ENCODE measurements at regions not wholly inside any gene's neighbourhood (a gene's known extent, or its start where the extent isn't known, plus 50 kb on each side); places are given as distances from the start of the nearest gene placed in this dataset.

DNA sequence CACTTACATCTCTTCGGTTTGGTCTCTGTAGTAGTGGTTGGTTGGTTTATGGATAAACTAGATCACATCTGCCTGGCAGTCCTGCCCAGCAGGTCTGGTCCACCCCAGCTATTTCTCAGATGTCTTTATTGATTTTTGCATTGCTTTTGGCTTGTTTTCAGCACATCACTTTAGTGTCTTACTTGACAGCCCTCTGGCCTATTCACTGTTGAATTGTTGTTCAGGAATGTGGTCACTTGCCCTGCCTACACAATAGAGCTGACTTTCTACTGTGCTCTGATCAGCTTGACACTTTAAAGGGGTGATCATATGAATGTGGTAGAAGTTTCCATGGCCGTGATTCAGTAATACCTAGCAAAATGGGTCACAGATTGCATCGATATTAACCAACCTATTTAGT, 719.2 kb upstream of the LRRN3 start:
- Histone ChIP-seq H3K4me1 (ENCODE audit: control insufficient read depth in 2 of 2, insufficient read depth in 2 of 2, low read length in 2 of 2) (no peaks in the 10 kb centered on the region), H3K4me3 (ENCODE audit: low read length in 2 of 2) (no peak overlapping the region), H3K9me3 (ENCODE audit: control insufficient read depth in 2 of 2, low read length in 2 of 2) (no peaks in the 10 kb centered on the region), H3K9ac (ENCODE audit: low read depth in 1 of 2, low read length in 2 of 2) (no peak overlapping the region), H3K36me3 (ENCODE audit: control insufficient read depth in 2 of 2, insufficient read depth in 2 of 2, low read length in 2 of 2) (no peaks in the 10 kb centered on the region), H3K27ac (ENCODE audit: low read depth in 2 of 2, low read length in 2 of 2) (no peak overlapping the region), H3K27me3 (ENCODE audit: control insufficient read depth in 2 of 2, insufficient read depth in 2 of 2, low read length in 2 of 2) (no peaks in the 10 kb centered on the region)

DNA sequence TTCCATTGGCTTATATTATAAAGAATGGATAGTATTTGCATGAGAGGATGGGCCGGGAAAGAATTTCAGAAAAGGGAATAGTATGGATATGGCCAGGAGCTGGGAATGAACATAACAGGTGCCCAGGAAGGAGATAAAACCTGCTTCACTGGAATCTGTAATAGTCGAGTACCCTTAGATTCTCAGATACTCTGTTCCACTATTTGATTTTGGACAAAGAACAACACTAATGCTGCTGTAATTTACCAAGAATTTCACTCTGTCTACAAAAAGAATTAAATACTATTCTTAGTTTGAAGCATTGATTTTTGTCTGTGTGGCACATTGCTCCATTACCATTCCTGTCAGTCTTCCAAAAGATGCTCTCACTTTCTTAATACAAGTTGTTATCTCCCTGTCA, 718.2 kb upstream of the LRRN3 start:
- Histone ChIP-seq H3K27me3 (ENCODE audit: control insufficient read depth in 2 of 2, insufficient read depth in 2 of 2, low read length in 2 of 2) (no peaks in the 10 kb centered on the region), H3K36me3 (ENCODE audit: control insufficient read depth in 2 of 2, insufficient read depth in 2 of 2, low read length in 2 of 2) (no peaks in the 10 kb centered on the region), H3K9ac (ENCODE audit: low read depth in 1 of 2, low read length in 2 of 2) (no peak overlapping the region), H3K4me1 (ENCODE audit: control insufficient read depth in 2 of 2, insufficient read depth in 2 of 2, low read length in 2 of 2) (no peaks in the 10 kb centered on the region), H3K9me3 (ENCODE audit: control insufficient read depth in 2 of 2, low read length in 2 of 2) (no peaks in the 10 kb centered on the region), H3K27ac (ENCODE audit: low read depth in 2 of 2, low read length in 2 of 2) (no peak overlapping the region), H3K4me3 (ENCODE audit: low read length in 2 of 2) (no peak overlapping the region)

DNA sequence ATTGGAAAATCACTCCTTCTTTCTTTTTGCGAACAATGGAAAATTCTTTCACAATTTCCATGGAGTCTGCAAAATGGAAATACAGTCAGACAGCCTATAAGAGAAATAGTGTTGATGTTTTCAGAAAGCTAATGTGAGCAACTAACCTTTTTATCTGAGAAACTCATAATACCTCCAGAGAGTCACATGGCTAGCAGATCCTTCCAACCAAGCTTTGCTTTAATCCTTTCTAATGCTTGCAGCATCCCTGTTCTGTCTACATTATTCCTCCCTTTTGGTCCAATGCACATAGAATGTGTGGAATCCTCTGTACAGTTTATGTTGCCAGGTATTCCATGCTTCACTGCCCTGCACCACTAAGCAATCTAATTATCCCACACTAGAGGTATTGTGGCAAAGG, 717.5 kb upstream of the LRRN3 start:
- Histone ChIP-seq H3K4me1 (ENCODE audit: control insufficient read depth in 2 of 2, insufficient read depth in 2 of 2, low read length in 2 of 2) (no peaks in the 10 kb centered on the region), H3K9ac (ENCODE audit: low read depth in 1 of 2, low read length in 2 of 2) (no peak overlapping the region), H3K4me3 (ENCODE audit: low read length in 2 of 2) (no peak overlapping the region), H3K27ac (ENCODE audit: low read depth in 2 of 2, low read length in 2 of 2) (no peak overlapping the region), H3K36me3 (ENCODE audit: control insufficient read depth in 2 of 2, insufficient read depth in 2 of 2, low read length in 2 of 2) (no peaks in the 10 kb centered on the region), H3K27me3 (ENCODE audit: control insufficient read depth in 2 of 2, insufficient read depth in 2 of 2, low read length in 2 of 2) (no peaks in the 10 kb centered on the region), H3K9me3 (ENCODE audit: control insufficient read depth in 2 of 2, low read length in 2 of 2) (no peaks in the 10 kb centered on the region)

DNA sequence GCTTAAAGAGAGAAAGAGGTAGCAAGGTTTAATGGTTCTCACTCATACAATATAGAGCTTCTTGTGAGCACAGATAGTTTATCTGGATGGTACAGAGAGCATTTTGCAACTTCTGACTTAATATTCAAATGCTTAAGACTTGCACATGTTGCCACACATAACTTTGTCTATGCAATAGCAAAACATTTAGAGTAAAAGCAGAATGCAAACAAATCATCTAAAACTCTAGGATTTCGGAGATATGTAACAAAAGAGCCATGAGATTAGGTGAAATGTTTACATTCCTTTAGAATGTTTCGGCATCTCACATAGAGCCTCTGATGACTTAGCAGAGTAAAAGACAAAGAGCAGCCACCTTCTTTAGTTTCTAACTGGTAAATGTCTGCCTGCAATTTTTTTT, 717.1 kb upstream of the LRRN3 start:
- H3K4me1 ChIP-seq (ENCODE audit: control insufficient read depth in 2 of 2, insufficient read depth in 2 of 2, low read length in 2 of 2) = no peaks in the 10 kb centered on the region
- H3K36me3 ChIP-seq (ENCODE audit: control insufficient read depth in 2 of 2, insufficient read depth in 2 of 2, low read length in 2 of 2) = no peaks in the 10 kb centered on the region
- no peaks in the 10 kb centered on the region for H3K27me3 ChIP-seq (ENCODE audit: control insufficient read depth in 2 of 2, insufficient read depth in 2 of 2, low read length in 2 of 2)
- H3K4me3 ChIP-seq (ENCODE audit: low read length in 2 of 2) = no peak overlapping the region
- no peak overlapping the region for H3K27ac ChIP-seq (ENCODE audit: low read depth in 2 of 2, low read length in 2 of 2)
- H3K9me3 ChIP-seq (ENCODE audit: control insufficient read depth in 2 of 2, low read length in 2 of 2) = no peaks in the 10 kb centered on the region
- H3K9ac ChIP-seq (ENCODE audit: low read depth in 1 of 2, low read length in 2 of 2) = no peak overlapping the region

DNA sequence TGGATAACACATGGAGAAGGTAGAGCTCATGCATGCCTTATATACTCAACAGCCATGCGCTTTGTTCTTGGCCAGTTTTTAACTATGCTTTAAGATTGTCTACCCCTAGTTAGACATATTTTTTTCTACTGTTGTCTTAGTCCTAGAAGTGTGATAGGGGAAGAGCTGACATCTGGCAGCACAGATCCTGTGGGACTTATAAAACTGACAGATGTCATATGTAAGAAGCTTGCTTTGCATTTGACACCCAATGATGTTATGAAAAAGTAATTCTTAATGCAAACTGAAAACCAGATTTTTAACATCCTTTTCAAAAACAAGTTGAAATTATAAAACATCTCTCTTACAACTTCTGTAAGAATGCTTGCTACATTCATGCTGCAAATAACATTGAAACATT, 715.9 kb upstream of the LRRN3 start:
- H3K27ac ChIP-seq (ENCODE audit: low read depth in 2 of 2, low read length in 2 of 2) = no peak overlapping the region
- H3K9ac ChIP-seq (ENCODE audit: low read depth in 1 of 2, low read length in 2 of 2) = no peak overlapping the region
- no peaks in the 10 kb centered on the region for H3K36me3 ChIP-seq (ENCODE audit: control insufficient read depth in 2 of 2, insufficient read depth in 2 of 2, low read length in 2 of 2)
- no peaks in the 10 kb centered on the region for H3K27me3 ChIP-seq (ENCODE audit: control insufficient read depth in 2 of 2, insufficient read depth in 2 of 2, low read length in 2 of 2)
- no peak overlapping the region for H3K4me3 ChIP-seq (ENCODE audit: low read length in 2 of 2)
- no peaks in the 10 kb centered on the region for H3K9me3 ChIP-seq (ENCODE audit: control insufficient read depth in 2 of 2, low read length in 2 of 2)
- H3K4me1 ChIP-seq (ENCODE audit: control insufficient read depth in 2 of 2, insufficient read depth in 2 of 2, low read length in 2 of 2) = no peaks in the 10 kb centered on the region

DNA sequence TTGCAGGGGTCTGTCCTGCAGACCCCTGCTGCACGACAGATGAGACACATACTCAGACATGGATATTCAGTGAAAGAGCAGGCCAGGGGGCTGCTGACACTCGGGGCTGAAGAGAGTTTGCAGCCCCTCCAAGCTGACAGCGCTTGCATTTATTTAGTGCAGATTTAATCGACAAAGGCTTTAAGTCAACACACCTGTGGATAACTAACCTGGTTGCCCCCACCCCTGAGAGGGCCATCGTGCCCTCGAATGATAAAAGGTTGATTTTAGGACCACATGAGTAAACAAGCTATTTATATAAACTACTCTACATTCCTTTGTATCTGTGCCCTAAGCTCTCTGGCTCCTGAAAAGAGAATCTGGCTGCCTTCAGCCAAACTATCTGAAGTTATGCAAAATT, 708.2 kb upstream of the LRRN3 start:
- Histone ChIP-seq H3K9ac (ENCODE audit: low read depth in 1 of 2, low read length in 2 of 2) (no peak overlapping the region), H3K36me3 (ENCODE audit: control insufficient read depth in 2 of 2, insufficient read depth in 2 of 2, low read length in 2 of 2) (no peaks in the 10 kb centered on the region), H3K4me3 (ENCODE audit: low read length in 2 of 2) (no peak overlapping the region), H3K4me1 (ENCODE audit: control insufficient read depth in 2 of 2, insufficient read depth in 2 of 2, low read length in 2 of 2) (no peaks in the 10 kb centered on the region), H3K27ac (ENCODE audit: low read depth in 2 of 2, low read length in 2 of 2) (no peak overlapping the region), H3K27me3 (ENCODE audit: control insufficient read depth in 2 of 2, insufficient read depth in 2 of 2, low read length in 2 of 2) (no peaks in the 10 kb centered on the region), H3K9me3 (ENCODE audit: control insufficient read depth in 2 of 2, low read length in 2 of 2) (no peaks in the 10 kb centered on the region)

DNA sequence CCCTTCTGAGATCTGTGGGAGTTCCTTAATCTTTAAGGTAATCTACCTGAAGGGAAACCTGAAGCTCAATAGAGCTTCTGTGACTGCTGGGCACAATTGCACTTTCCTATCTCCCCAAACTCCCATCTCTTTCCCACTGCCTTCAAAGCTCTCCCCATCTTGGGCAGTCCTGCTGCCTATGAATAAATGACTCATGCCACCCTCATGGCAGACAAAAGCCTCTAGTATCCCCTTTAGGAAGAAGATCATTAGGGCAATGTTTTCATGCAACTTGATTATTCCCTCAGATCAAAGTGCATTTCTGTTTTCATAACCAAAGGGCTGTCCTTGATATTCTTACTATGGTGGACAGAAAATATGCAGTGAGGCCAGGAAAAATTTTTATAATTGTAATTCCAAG, 704.9 kb upstream of the LRRN3 start:
- Histone ChIP-seq H3K4me1 (ENCODE audit: control insufficient read depth in 2 of 2, insufficient read depth in 2 of 2, low read length in 2 of 2) (no peaks in the 10 kb centered on the region), H3K27me3 (ENCODE audit: control insufficient read depth in 2 of 2, insufficient read depth in 2 of 2, low read length in 2 of 2) (no peaks in the 10 kb centered on the region), H3K36me3 (ENCODE audit: control insufficient read depth in 2 of 2, insufficient read depth in 2 of 2, low read length in 2 of 2) (no peaks in the 10 kb centered on the region), H3K9ac (ENCODE audit: low read depth in 1 of 2, low read length in 2 of 2) (no peak overlapping the region), H3K4me3 (ENCODE audit: low read length in 2 of 2) (no peak overlapping the region), H3K27ac (ENCODE audit: low read depth in 2 of 2, low read length in 2 of 2) (no peak overlapping the region), H3K9me3 (ENCODE audit: control insufficient read depth in 2 of 2, low read length in 2 of 2) (no peaks in the 10 kb centered on the region)

DNA sequence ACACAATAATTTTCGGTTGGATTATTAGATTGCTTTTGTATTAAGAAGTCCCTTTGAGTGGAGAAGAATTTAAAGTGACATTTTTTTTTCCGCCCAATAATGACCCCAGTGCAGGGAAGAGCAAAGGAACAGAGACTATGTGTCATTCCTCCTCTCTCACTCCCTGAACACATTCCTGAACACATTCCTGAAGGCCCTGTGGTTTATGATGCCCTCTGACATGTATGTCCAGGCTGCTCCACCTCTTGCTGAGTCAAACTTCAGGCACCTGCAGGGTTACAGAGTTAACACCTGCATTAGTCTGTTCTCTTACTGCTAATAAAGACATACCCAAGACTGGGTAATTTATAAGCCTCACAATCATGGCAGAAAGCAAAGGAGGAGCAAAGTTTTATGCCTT, 704.0 kb upstream of the LRRN3 start:
- Histone ChIP-seq H3K9ac (ENCODE audit: low read depth in 1 of 2, low read length in 2 of 2) (no peak overlapping the region), H3K4me1 (ENCODE audit: control insufficient read depth in 2 of 2, insufficient read depth in 2 of 2, low read length in 2 of 2) (no peaks in the 10 kb centered on the region), H3K36me3 (ENCODE audit: control insufficient read depth in 2 of 2, insufficient read depth in 2 of 2, low read length in 2 of 2) (no peaks in the 10 kb centered on the region), H3K9me3 (ENCODE audit: control insufficient read depth in 2 of 2, low read length in 2 of 2) (no peaks in the 10 kb centered on the region), H3K27me3 (ENCODE audit: control insufficient read depth in 2 of 2, insufficient read depth in 2 of 2, low read length in 2 of 2) (no peaks in the 10 kb centered on the region), H3K4me3 (ENCODE audit: low read length in 2 of 2) (no peak overlapping the region), H3K27ac (ENCODE audit: low read depth in 2 of 2, low read length in 2 of 2) (no peak overlapping the region)

DNA sequence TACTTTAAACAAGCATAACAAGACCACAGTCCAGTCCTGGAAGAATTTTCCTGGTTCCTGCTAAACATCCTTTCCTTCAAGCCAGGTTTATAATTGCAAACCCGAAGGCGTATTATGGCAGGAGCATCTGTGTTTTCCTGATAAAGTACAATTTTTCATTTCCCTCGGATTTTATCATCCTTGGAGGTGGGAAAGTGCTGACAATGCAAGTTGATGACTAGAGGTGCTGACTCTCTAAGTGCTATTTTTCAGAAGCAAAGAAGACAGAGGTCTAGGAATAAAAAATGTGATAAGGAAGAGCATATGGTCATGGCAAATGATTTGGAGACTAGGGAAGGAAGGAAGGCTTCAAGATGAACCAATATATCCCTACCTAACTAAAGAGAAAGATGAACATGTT, 703.2 kb upstream of the LRRN3 start:
- no peaks in the 10 kb centered on the region for H3K36me3 ChIP-seq (ENCODE audit: control insufficient read depth in 2 of 2, insufficient read depth in 2 of 2, low read length in 2 of 2)
- H3K9me3 ChIP-seq (ENCODE audit: control insufficient read depth in 2 of 2, low read length in 2 of 2) = no peaks in the 10 kb centered on the region
- H3K27ac ChIP-seq (ENCODE audit: low read depth in 2 of 2, low read length in 2 of 2) = no peak overlapping the region
- no peaks in the 10 kb centered on the region for H3K27me3 ChIP-seq (ENCODE audit: control insufficient read depth in 2 of 2, insufficient read depth in 2 of 2, low read length in 2 of 2)
- no peaks in the 10 kb centered on the region for H3K4me1 ChIP-seq (ENCODE audit: control insufficient read depth in 2 of 2, insufficient read depth in 2 of 2, low read length in 2 of 2)
- H3K4me3 ChIP-seq (ENCODE audit: low read length in 2 of 2) = no peak overlapping the region
- H3K9ac ChIP-seq (ENCODE audit: low read depth in 1 of 2, low read length in 2 of 2) = no peak overlapping the region

DNA sequence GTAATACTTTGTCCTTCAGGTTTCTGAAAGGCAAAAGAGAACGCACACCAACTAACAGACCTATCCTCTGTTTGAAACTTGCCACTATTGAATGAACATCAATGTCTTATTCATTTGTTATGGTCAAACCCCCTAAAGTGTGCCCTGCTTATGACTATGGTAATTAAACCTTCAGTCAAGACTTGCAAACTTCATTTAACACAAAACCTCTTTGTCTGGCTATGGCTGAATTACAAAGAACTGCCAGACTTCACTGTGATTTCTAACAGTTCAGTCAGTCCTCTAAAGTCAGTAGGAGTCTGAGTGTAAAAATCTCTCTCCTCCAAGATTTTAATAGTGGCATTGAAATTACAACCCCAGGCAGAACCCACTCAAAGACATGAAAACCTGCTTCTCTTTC, 702.5 kb upstream of the LRRN3 start:
- H3K36me3 ChIP-seq (ENCODE audit: control insufficient read depth in 2 of 2, insufficient read depth in 2 of 2, low read length in 2 of 2) = no peaks in the 10 kb centered on the region
- no peak overlapping the region for H3K9ac ChIP-seq (ENCODE audit: low read depth in 1 of 2, low read length in 2 of 2)
- H3K4me3 ChIP-seq (ENCODE audit: low read length in 2 of 2) = no peak overlapping the region
- no peaks in the 10 kb centered on the region for H3K9me3 ChIP-seq (ENCODE audit: control insufficient read depth in 2 of 2, low read length in 2 of 2)
- no peaks in the 10 kb centered on the region for H3K4me1 ChIP-seq (ENCODE audit: control insufficient read depth in 2 of 2, insufficient read depth in 2 of 2, low read length in 2 of 2)
- no peak overlapping the region for H3K27ac ChIP-seq (ENCODE audit: low read depth in 2 of 2, low read length in 2 of 2)
- H3K27me3 ChIP-seq (ENCODE audit: control insufficient read depth in 2 of 2, insufficient read depth in 2 of 2, low read length in 2 of 2) = no peaks in the 10 kb centered on the region

DNA sequence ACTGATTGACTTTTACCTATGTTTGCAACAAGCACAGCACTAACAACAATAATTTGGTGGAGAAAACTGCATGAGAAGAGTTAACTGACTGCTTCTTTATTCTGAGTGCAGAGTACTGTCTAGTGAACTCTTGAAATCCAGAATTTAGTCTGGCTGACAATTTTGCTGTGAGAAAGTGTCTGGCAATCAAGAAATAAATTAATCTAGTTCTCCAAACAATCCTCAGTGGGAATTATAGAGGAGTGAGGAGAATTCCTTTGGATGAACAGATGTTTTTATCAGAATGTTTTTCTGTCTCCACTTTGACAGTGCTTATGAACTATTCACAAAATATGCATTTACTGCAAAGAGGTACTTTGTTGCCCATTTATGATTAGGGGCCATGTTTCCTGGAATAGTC, 694.9 kb upstream of the LRRN3 start:
- Histone ChIP-seq H3K27ac (ENCODE audit: low read depth in 2 of 2, low read length in 2 of 2) (no peak overlapping the region), H3K9ac (ENCODE audit: low read depth in 1 of 2, low read length in 2 of 2) (no peak overlapping the region), H3K9me3 (ENCODE audit: control insufficient read depth in 2 of 2, low read length in 2 of 2) (no peaks in the 10 kb centered on the region), H3K36me3 (ENCODE audit: control insufficient read depth in 2 of 2, insufficient read depth in 2 of 2, low read length in 2 of 2) (no peaks in the 10 kb centered on the region), H3K4me1 (ENCODE audit: control insufficient read depth in 2 of 2, insufficient read depth in 2 of 2, low read length in 2 of 2) (no peaks in the 10 kb centered on the region), H3K4me3 (ENCODE audit: low read length in 2 of 2) (no peak overlapping the region), H3K27me3 (ENCODE audit: control insufficient read depth in 2 of 2, insufficient read depth in 2 of 2, low read length in 2 of 2) (no peaks in the 10 kb centered on the region)

All from mucosa of rectum (tissue), 2 donors.